ENCODE measurements at regions not wholly inside any gene's neighbourhood (a gene's known extent, or its start where the extent isn't known, plus 50 kb on each side); places are given as distances from the start of the nearest gene placed in this dataset.

- no peaks in the 10 kb centered on the region for H3K9me3 ChIP-seq
- DNase-seq, result no peak
- H3K4me3 ChIP-seq, result no peak overlapping the region
- intact Hi-C loops (cut with DNase I), result no loop called here
- H3K9ac ChIP-seq (ENCODE audit: low read depth in 2 of 2, low read length in 2 of 2), result no peak overlapping the region
- no peaks in the 10 kb centered on the region for H3K4me1 ChIP-seq
- no peaks in the 10 kb centered on the region for H3K27me3 ChIP-seq
- no peak for TF ChIP-seq CTCF (IDR thresholded peaks at IDR 0.05)
- H3K36me3 ChIP-seq, result no peaks in the 10 kb centered on the region
- H3K27ac ChIP-seq, result no peak overlapping the region
Observed at GRCh38 chr5:15421381-15421780, 78.6 kb upstream of the FBXL7 start.

DNA sequence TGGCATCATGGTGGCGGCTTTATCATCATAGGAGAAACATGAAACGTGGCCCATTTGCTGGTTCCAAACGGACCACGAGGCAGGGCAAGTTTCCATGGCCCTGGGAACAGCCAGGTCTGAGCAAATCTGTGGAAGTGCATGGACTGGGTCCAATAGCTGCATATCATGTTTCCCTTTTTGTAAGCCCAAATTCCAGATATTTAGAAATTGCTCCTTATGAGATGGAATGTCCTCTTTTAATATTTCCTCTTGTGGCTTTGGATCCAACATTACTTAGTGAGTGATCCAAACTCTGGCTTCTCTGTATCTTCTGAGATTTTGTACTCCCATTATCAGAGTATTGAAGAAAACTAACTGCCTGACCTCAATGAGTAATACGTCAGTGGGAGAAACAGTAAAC, 79.8 kb upstream of the FBXL7 start:
- no peak for TF ChIP-seq CTCF (IDR thresholded peaks at IDR 0.05)
- no peaks in the 10 kb centered on the region for H3K9me3 ChIP-seq
- no peak overlapping the region for H3K9ac ChIP-seq (ENCODE audit: low read depth in 2 of 2, low read length in 2 of 2)
- intact Hi-C loops (cut with DNase I), result no loop called here
- no peak for DNase-seq
- H3K27ac ChIP-seq, result no peak overlapping the region
- H3K27me3 ChIP-seq, result no peaks in the 10 kb centered on the region
- H3K4me3 ChIP-seq, result no peak overlapping the region
- H3K4me1 ChIP-seq, result no peaks in the 10 kb centered on the region
- H3K36me3 ChIP-seq, result no peaks in the 10 kb centered on the region

DNA sequence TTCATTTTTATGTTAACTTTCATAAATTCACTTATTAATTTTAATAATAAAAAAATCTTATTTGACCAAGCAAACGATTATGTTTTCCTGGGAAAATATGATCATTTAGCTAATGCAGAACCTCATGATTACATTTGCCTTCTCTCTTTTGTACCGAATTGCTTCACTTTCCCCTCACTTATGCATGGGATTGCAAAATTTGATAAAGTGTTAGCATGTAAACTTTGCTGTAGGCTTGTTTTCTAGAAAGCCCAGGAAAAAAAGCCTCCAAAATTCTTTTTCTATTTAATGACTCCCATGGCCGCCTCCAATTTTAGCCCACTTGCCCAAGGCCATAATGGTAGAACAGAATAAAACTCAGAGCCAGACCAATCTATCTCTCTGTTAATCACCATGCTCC, 82.8 kb upstream of the FBXL7 start:
- no peak for DNase-seq
- no peak for TF ChIP-seq CTCF (IDR thresholded peaks at IDR 0.05)
- Histone ChIP-seq H3K4me3 (no peak overlapping the region), H3K27me3 (no peaks in the 10 kb centered on the region), H3K4me1 (no peaks in the 10 kb centered on the region), H3K9me3 (no peaks in the 10 kb centered on the region), H3K27ac (no peak overlapping the region), H3K36me3 (no peaks in the 10 kb centered on the region), H3K9ac (ENCODE audit: low read depth in 2 of 2, low read length in 2 of 2) (no peak overlapping the region)
- intact Hi-C loops (cut with DNase I), result no loop called here

GRCh38 chr5:15406478-15406877, 93.5 kb upstream of the FBXL7 start:
- DNase-seq, result no peak
- no peak overlapping the region for H3K9ac ChIP-seq (ENCODE audit: low read depth in 2 of 2, low read length in 2 of 2)
- H3K4me1 ChIP-seq, result no peaks in the 10 kb centered on the region
- no peak for TF ChIP-seq CTCF (IDR thresholded peaks at IDR 0.05)
- H3K9me3 ChIP-seq, result no peaks in the 10 kb centered on the region
- intact Hi-C loops (cut with DNase I), result no loop called here
- no peak overlapping the region for H3K4me3 ChIP-seq
- H3K36me3 ChIP-seq, result no peaks in the 10 kb centered on the region
- no peaks in the 10 kb centered on the region for H3K27me3 ChIP-seq
- H3K27ac ChIP-seq, result no peak overlapping the region

- Histone ChIP-seq H3K9me3 (no peaks in the 10 kb centered on the region), H3K9ac (ENCODE audit: low read depth in 2 of 2, low read length in 2 of 2) (no peak overlapping the region), H3K36me3 (no peaks in the 10 kb centered on the region), H3K27ac (no peak overlapping the region), H3K4me3 (no peak overlapping the region), H3K4me1 (no peaks in the 10 kb centered on the region), H3K27me3 (no peaks in the 10 kb centered on the region)
- DNase-seq, result no peak
- intact Hi-C loops (cut with DNase I), result no loop called here
- TF ChIP-seq CTCF (IDR thresholded peaks at IDR 0.05), result no peak
Observed at GRCh38 chr5:15393146-15393545, 106.8 kb upstream of the FBXL7 start.
